GM21717 (cell line): ENCODE measurements at regions not wholly inside any gene's neighbourhood (a gene's known extent, or its start where the extent isn't known, plus 50 kb on each side); places are given as distances from the start of the nearest gene placed in this dataset.

Source experiments
- ATAC-seq: cut with Tn5 transposase; IDR thresholded peaks from one replicate; pipeline ENCODE4 v1.9.1; 2021; ENCODE audit warnings: mild to moderate bottlenecking, moderate library complexity; ENCODE audit not compliant: unreplicated experiment

- no peak for ATAC-seq
These were observed 69.0 kb downstream of the KIF2B start for GRCh38 chr17:53891726-53892125.

GRCh38 chr17:53892222-53892621 lies 69.5 kb downstream of the KIF2B start:
- no peak for ATAC-seq

- no peak for ATAC-seq
These were observed 71.9 kb downstream of the KIF2B start for GRCh38 chr17:53894591-53894990.

- ATAC-seq, result no peak
These were observed 73.3 kb downstream of the KIF2B start for GRCh38 chr17:53896047-53896446.

GRCh38 chr17:53900951-53901350 lies 78.2 kb downstream of the KIF2B start:
- ATAC-seq, result no peak

- ATAC-seq, result no peak
These were observed 84.7 kb downstream of the KIF2B start for GRCh38 chr17:53907435-53907834.

- ATAC-seq, result no peak
These were observed 87.1 kb downstream of the KIF2B start for GRCh38 chr17:53909802-53910201.

- ATAC-seq, result no peak
These were observed 89.4 kb downstream of the KIF2B start for GRCh38 chr17:53912117-53912516.

GRCh38 chr17:53919356-53919755 lies 96.6 kb downstream of the KIF2B start:
- ATAC-seq, result no peak

GRCh38 chr17:53924530-53925455 lies 102.1 kb downstream of the KIF2B start:
- ATAC-seq, result no peak

- no peak for ATAC-seq
These were observed 109.7 kb downstream of the KIF2B start for GRCh38 chr17:53932386-53932785.

- no peak for ATAC-seq
These were observed 112.2 kb downstream of the KIF2B start for GRCh38 chr17:53934931-53935330.

GRCh38 chr17:53941231-53941630 lies 118.5 kb downstream of the KIF2B start:
- ATAC-seq, result no peak

- no peak for ATAC-seq
These were observed 119.7 kb downstream of the KIF2B start for GRCh38 chr17:53942436-53942835.

- ATAC-seq, result no peak
These were observed 120.2 kb downstream of the KIF2B start for GRCh38 chr17:53942898-53943297.

GRCh38 chr17:53948323-53948722 lies 125.6 kb downstream of the KIF2B start:
- no peak for ATAC-seq

- ATAC-seq, result no peak
These were observed 126.9 kb downstream of the KIF2B start for GRCh38 chr17:53949473-53950090.

- no peak for ATAC-seq
These were observed 127.6 kb downstream of the KIF2B start for GRCh38 chr17:53950207-53950857.

GRCh38 chr17:53950858-53951250 lies 128.1 kb downstream of the KIF2B start:
- ATAC-seq, result no peak

- ATAC-seq, result no peak
These were observed 148.6 kb downstream of the KIF2B start for GRCh38 chr17:53971361-53971760.

- no peak for ATAC-seq
These were observed 157.3 kb downstream of the KIF2B start for GRCh38 chr17:53979991-53980390.

- ATAC-seq, result no peak
These were observed 173.4 kb downstream of the KIF2B start for GRCh38 chr17:53996131-53996530.
